ENCODE measurements at regions not wholly inside any gene's neighbourhood (a gene's known extent, or its start where the extent isn't known, plus 50 kb on each side); places are given as distances from the start of the nearest gene placed in this dataset.

- H3K9me3 Mint-ChIP-seq (ENCODE audit: low read depth) = peaks cover 8% of the 10 kb centered on the region
- DNase-seq (ENCODE audit: low spot score, unreplicated experiment) = no peak
- TF ChIP-seq CTCF (IDR thresholded peaks at IDR 0.05; ENCODE audit: unreplicated experiment) = no peak
- H3K27me3 Mint-ChIP-seq = peaks cover 11% of the 10 kb centered on the region
- H3K27ac Mint-ChIP-seq = no peak overlapping the region
- no peaks in the 10 kb centered on the region for H3K4me1 Mint-ChIP-seq (ENCODE audit: low read depth)
- no peak overlapping the region for H3K4me3 Mint-ChIP-seq (ENCODE audit: low read depth)
- no peaks in the 10 kb centered on the region for H3K36me3 Mint-ChIP-seq (ENCODE audit: insufficient read depth)
Observed at GRCh38 chr6:14065350-14065749, 52.2 kb upstream of the CD83 start.

- H3K4me3 Mint-ChIP-seq (ENCODE audit: low read depth) = no peak overlapping the region
- peak; percentile 72 for TF ChIP-seq CTCF (IDR thresholded peaks at IDR 0.05; ENCODE audit: unreplicated experiment)
- H3K9me3 Mint-ChIP-seq (ENCODE audit: low read depth) = peaks cover 8% of the 10 kb centered on the region
- H3K4me1 Mint-ChIP-seq (ENCODE audit: low read depth) = no peaks in the 10 kb centered on the region
- H3K27ac Mint-ChIP-seq = no peak overlapping the region
- peaks cover 11% of the 10 kb centered on the region for H3K27me3 Mint-ChIP-seq
- no peaks in the 10 kb centered on the region for H3K36me3 Mint-ChIP-seq (ENCODE audit: insufficient read depth)
- DNase-seq (ENCODE audit: low spot score, unreplicated experiment) = no peak
Observed at GRCh38 chr6:14066782-14067406, 50.7 kb upstream of the CD83 start.

GRCh38 chr6:14067656-14068055, 49.9 kb upstream of the CD83 start:
- H3K4me3 Mint-ChIP-seq (ENCODE audit: low read depth) = no peak overlapping the region
- no peak for TF ChIP-seq CTCF (IDR thresholded peaks at IDR 0.05; ENCODE audit: unreplicated experiment)
- no peak overlapping the region for H3K27ac Mint-ChIP-seq
- peaks cover under 1% of the 10 kb centered on the region for H3K9me3 Mint-ChIP-seq (ENCODE audit: low read depth)
- H3K27me3 Mint-ChIP-seq = peaks cover 11% of the 10 kb centered on the region
- no peak for DNase-seq (ENCODE audit: low spot score, unreplicated experiment)
- H3K36me3 Mint-ChIP-seq (ENCODE audit: insufficient read depth) = no peaks in the 10 kb centered on the region
- H3K4me1 Mint-ChIP-seq (ENCODE audit: low read depth) = no peaks in the 10 kb centered on the region
